Kidney (tissue), 13 donors: ENCODE measurements at regions not wholly inside any gene's neighbourhood (a gene's known extent, or its start where the extent isn't known, plus 50 kb on each side); places are given as distances from the start of the nearest gene placed in this dataset.

Source experiments
- DNase-seq, 5 donors: peaks; one replicate each; pipeline ENCODE4 v3.0.0-alpha.2; 2013 to 2020
- FAIRE-seq: peaks from 2 replicates; lab custom pipeline; 2012; peaks lifted over from hg19 to GRCh38; lab: Jason Lieb, UNC
- H3K27ac ChIP-seq, 2 donors: one replicate each; pipeline ENCODE4 v1.7.0; 2013; ENCODE audit warnings: low read depth in 2 of 2, low read length in 2 of 2, inconsistent platforms in 1 of 2
- H3K27me3 ChIP-seq: one replicate; pipeline ENCODE4 v1.7.1; 2013; ENCODE audit warnings: low read length, inconsistent platforms; ENCODE audit not compliant: control insufficient read depth, insufficient read depth
- H3K36me3 ChIP-seq, 3 donors: one replicate each; pipeline versions ENCODE4 v1.7.0 to v1.7.1; 2013; ENCODE audit warnings: low read length in 3 of 3, control low read depth in 1 of 3, inconsistent platforms in 1 of 3; ENCODE audit not compliant: insufficient read depth in 3 of 3, control insufficient read depth in 2 of 3
- H3K4me1 ChIP-seq, 3 donors: one replicate each; pipeline versions ENCODE4 v1.7.0 to v1.7.1; 2013; ENCODE audit warnings: low read length in 3 of 3, inconsistent platforms in 1 of 3, low read depth in 1 of 3; ENCODE audit not compliant: control insufficient read depth in 2 of 3, insufficient read depth in 2 of 3
- H3K4me3 ChIP-seq, 3 donors: one replicate each; pipeline versions ENCODE4 v1.7.0 to v1.8.1; 2013; ENCODE audit warnings: low read length in 3 of 3, control low read depth in 1 of 3, inconsistent platforms in 1 of 3
- H3K9ac ChIP-seq, 3 donors: one replicate each; pipeline versions ENCODE4 v1.7.0 to v1.7.1; 2013; ENCODE audit warnings: low read length in 3 of 3, control low read depth in 1 of 3, inconsistent platforms in 1 of 3
- H3K9me3 ChIP-seq, 3 donors: one replicate each; pipeline versions ENCODE4 v1.7.0 to v1.7.1; 2013; ENCODE audit warnings: low read length in 3 of 3, control low read depth in 1 of 3, inconsistent platforms in 1 of 3; ENCODE audit not compliant: control insufficient read depth in 2 of 3, insufficient read depth in 1 of 3
- CTCF ChIP-seq: IDR thresholded peaks from 3 replicates; pipeline ENCODE4 v1.5.1; 2012; ENCODE audit warnings: mild to moderate bottlenecking, moderate library complexity, borderline replicate concordance; ENCODE audit not compliant: insufficient read depth; ENCODE audit errors: extremely low read depth
- intact Hi-C: fragments of 100-400 bp; cut with DNase I; formaldehyde crosslinking; loops from one replicate; pipeline ENCODE4 v1.11.1; 2022
- donor health status: control.
- donor health status: control.
- donor health status: control.
- donor health status: control.
- donor health status: control.
- donor health status: DM: yes; HTN: yes; CAD: no.
- donor health status: Normal renal cell carcinoma (clear cell type).

GRCh38 chr10:15453457-15453856 lies 82.4 kb upstream of the FAM171A1 start:
- peaks cover 0 to 5% (median 0%) of the 10 kb centered on the region in 3 donors for H3K4me1 ChIP-seq
- H3K9ac ChIP-seq = no peak overlapping the region
- DNase-seq (peak in 4 of 5 donors; percentile 73 to 90 (median 83)), FAIRE-seq (no peak)
- H3K27ac ChIP-seq = no peak overlapping the region
- H3K4me3 ChIP-seq = no peak overlapping the region
- H3K27me3 ChIP-seq = no peaks in the 10 kb centered on the region
- TF ChIP-seq CTCF = no peak
- intact Hi-C loops = no loop called here
- H3K9me3 ChIP-seq = no peaks in the 10 kb centered on the region
- no peaks in the 10 kb centered on the region for H3K36me3 ChIP-seq

GRCh38 chr10:15452545-15452944 lies 81.5 kb upstream of the FAM171A1 start:
- H3K36me3 ChIP-seq = no peaks in the 10 kb centered on the region
- H3K27me3 ChIP-seq = no peaks in the 10 kb centered on the region
- no peak overlapping the region for H3K9ac ChIP-seq
- DNase-seq (no peak), FAIRE-seq (no peak)
- intact Hi-C loops = no loop called here
- peaks cover 0 to 5% (median 0%) of the 10 kb centered on the region in 3 donors for H3K4me1 ChIP-seq
- no peak for TF ChIP-seq CTCF
- H3K27ac ChIP-seq = no peak overlapping the region
- no peak overlapping the region for H3K4me3 ChIP-seq
- H3K9me3 ChIP-seq = no peaks in the 10 kb centered on the region

GRCh38 chr10:15451137-15452094 lies 80.3 kb upstream of the FAM171A1 start:
- no peak for TF ChIP-seq CTCF
- no peak overlapping the region for H3K27ac ChIP-seq
- peaks cover 0 to 5% (median 0%) of the 10 kb centered on the region in 3 donors for H3K4me1 ChIP-seq
- intact Hi-C loops = no loop called here
- H3K9ac ChIP-seq = no peak overlapping the region
- H3K9me3 ChIP-seq = no peaks in the 10 kb centered on the region
- H3K36me3 ChIP-seq = no peaks in the 10 kb centered on the region
- no peak overlapping the region for H3K4me3 ChIP-seq
- DNase-seq (peak in 3 of 5 donors; percentile 69 to 96 (median 94)), FAIRE-seq (no peak)
- no peaks in the 10 kb centered on the region for H3K27me3 ChIP-seq
